Calu3 (cell line): ENCODE measurements at regions not wholly inside any gene's neighbourhood (a gene's known extent, or its start where the extent isn't known, plus 50 kb on each side); places are given as distances from the start of the nearest gene placed in this dataset.

Source experiments
- BruUV-seq: library from RNA; stranded (reverse); fragments of 400-500 nt; replicated peaks from 2 replicates; lab custom pipeline; 2021; lab: Mats Ljungman, UMichigan
- CTCF ChIA-PET: fragments of 300-600 bp; sonication (Branson Sonifier 250); formaldehyde crosslinking; loops from one replicate; lab custom pipeline; 2022; ENCODE audit warnings: antibody characterized with exemption; lab: Charles Lee
- DNase-seq: peaks from one replicate; pipeline ENCODE4 v3.0.0; 2022
- H3K27ac Mint-ChIP-seq: one replicate; pipeline ENCODE4 v1.8.0; 2022; ENCODE audit warnings: mixed read lengths; ENCODE audit not compliant: unreplicated experiment
- H3K27me3 Mint-ChIP-seq: one replicate; pipeline ENCODE4 v1.8.0; 2022; ENCODE audit warnings: mixed read lengths; ENCODE audit not compliant: unreplicated experiment
- H3K36me3 Mint-ChIP-seq: one replicate; pipeline ENCODE4 v1.8.0; 2022; ENCODE audit warnings: mild to moderate bottlenecking, moderate library complexity, mixed read lengths; ENCODE audit not compliant: insufficient read depth, unreplicated experiment
- H3K4me1 Mint-ChIP-seq: one replicate; pipeline ENCODE4 v1.8.0; 2022; ENCODE audit warnings: mild to moderate bottlenecking, low read depth, mixed read lengths; ENCODE audit not compliant: unreplicated experiment
- H3K4me3 Mint-ChIP-seq: one replicate; pipeline ENCODE4 v1.8.0; 2022; ENCODE audit warnings: mild to moderate bottlenecking, low read depth, moderate library complexity, mixed read lengths; ENCODE audit not compliant: unreplicated experiment
- H3K9me3 Mint-ChIP-seq: one replicate; pipeline ENCODE4 v1.8.0; 2022; ENCODE audit warnings: low read depth, mixed read lengths; ENCODE audit not compliant: unreplicated experiment
- CTCF ChIP-seq: fragments of 200-600 bp; IDR thresholded peaks from one replicate; pipeline ENCODE4 v1.8.0; 2022; ENCODE audit warnings: antibody characterized with exemption; ENCODE audit not compliant: unreplicated experiment
- intact Hi-C: fragments of 100-400 bp; cut with micrococcal nuclease; formaldehyde crosslinking; loops from one replicate; pipeline ENCODE4 v1.10.0; 2022; ENCODE audit not compliant: unreplicated experiment

- H3K36me3 Mint-ChIP-seq: no peaks in the 10 kb centered on the region
- H3K9me3 Mint-ChIP-seq: no peaks in the 10 kb centered on the region
- H3K4me1 Mint-ChIP-seq: peaks cover 17% of the 10 kb centered on the region
- CTCF ChIA-PET: no interaction called here
- TF ChIP-seq CTCF: no peak
- intact Hi-C loops: no loop called here
- DNase-seq: no peak
- BruUV-seq: no TSS peak
- H3K4me3 Mint-ChIP-seq: no peak overlapping the region
- no peak overlapping the region for H3K27ac Mint-ChIP-seq
- no peaks in the 10 kb centered on the region for H3K27me3 Mint-ChIP-seq
These were observed 55.5 kb upstream of the C1QTNF9B start for GRCh38 chr13:23952796-23953195.

- CTCF ChIA-PET: no interaction called here
- no peak for TF ChIP-seq CTCF
- Mint-ChIP-seq H3K27ac (no peak overlapping the region), H3K9me3 (no peaks in the 10 kb centered on the region), H3K4me3 (no peak overlapping the region), H3K36me3 (no peaks in the 10 kb centered on the region), H3K4me1 (peaks cover 20% of the 10 kb centered on the region), H3K27me3 (no peaks in the 10 kb centered on the region)
- no peak for DNase-seq
- intact Hi-C loops: no loop called here
- BruUV-seq: no TSS peak
These were observed 56.7 kb upstream of the C1QTNF9B start for GRCh38 chr13:23953860-23954512.

GRCh38 chr13:23955064-23955463 is 57.8 kb upstream of the C1QTNF9B start:
- Mint-ChIP-seq H3K36me3 (no peaks in the 10 kb centered on the region), H3K4me1 (peaks cover 27% of the 10 kb centered on the region), H3K4me3 (no peak overlapping the region), H3K27me3 (no peaks in the 10 kb centered on the region), H3K9me3 (no peaks in the 10 kb centered on the region), H3K27ac (peak overlapping the region; percentile 61)
- CTCF ChIA-PET: no interaction called here
- no peak for DNase-seq
- intact Hi-C loops: no loop called here
- no peak for TF ChIP-seq CTCF
- no TSS peak for BruUV-seq

- no peak for TF ChIP-seq CTCF
- peak overlapping the region; percentile 61 for H3K27ac Mint-ChIP-seq
- peak; percentile 57 for DNase-seq
- H3K9me3 Mint-ChIP-seq: no peaks in the 10 kb centered on the region
- H3K36me3 Mint-ChIP-seq: no peaks in the 10 kb centered on the region
- peaks cover 35% of the 10 kb centered on the region for H3K4me1 Mint-ChIP-seq
- no peak overlapping the region for H3K4me3 Mint-ChIP-seq
- no peaks in the 10 kb centered on the region for H3K27me3 Mint-ChIP-seq
- no TSS peak for BruUV-seq
- intact Hi-C loops: no loop called here
- CTCF ChIA-PET: no interaction called here
These were observed 58.8 kb upstream of the C1QTNF9B start for GRCh38 chr13:23956106-23956505.
